ENCODE measurements at regions not wholly inside any gene's neighbourhood (a gene's known extent, or its start where the extent isn't known, plus 50 kb on each side); places are given as distances from the start of the nearest gene placed in this dataset.

DNA sequence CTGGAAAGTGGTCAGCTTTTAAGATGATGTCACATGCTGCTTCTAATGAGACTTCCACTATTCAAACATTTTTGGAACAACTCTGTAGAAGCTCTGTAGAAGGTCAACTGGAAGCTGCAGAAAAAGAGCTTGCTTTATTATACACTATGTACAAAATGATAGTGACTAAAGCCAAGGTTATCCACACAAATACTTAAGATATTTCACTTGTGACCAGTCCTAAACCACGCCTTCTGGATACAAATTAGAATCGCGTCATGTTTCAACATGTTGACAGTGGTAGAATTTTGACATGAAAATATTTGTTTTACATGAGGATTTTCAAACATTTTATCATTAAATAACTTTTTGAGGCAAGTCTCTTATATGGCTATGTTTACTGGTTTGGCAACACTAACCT, 499.6 kb upstream of the PHF14 start:
- TF ChIP-seq, protein P1, sequence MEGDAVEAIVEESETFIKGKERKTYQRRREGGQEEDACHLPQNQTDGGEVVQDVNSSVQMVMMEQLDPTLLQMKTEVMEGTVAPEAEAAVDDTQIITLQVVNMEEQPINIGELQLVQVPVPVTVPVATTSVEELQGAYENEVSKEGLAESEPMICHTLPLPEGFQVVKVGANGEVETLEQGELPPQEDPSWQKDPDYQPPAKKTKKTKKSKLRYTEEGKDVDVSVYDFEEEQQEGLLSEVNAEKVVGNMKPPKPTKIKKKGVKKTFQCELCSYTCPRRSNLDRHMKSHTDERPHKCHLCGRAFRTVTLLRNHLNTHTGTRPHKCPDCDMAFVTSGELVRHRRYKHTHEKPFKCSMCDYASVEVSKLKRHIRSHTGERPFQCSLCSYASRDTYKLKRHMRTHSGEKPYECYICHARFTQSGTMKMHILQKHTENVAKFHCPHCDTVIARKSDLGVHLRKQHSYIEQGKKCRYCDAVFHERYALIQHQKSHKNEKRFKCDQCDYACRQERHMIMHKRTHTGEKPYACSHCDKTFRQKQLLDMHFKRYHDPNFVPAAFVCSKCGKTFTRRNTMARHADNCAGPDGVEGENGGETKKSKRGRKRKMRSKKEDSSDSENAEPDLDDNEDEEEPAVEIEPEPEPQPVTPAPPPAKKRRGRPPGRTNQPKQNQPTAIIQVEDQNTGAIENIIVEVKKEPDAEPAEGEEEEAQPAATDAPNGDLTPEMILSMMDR (IDR thresholded peaks at IDR 0.05), result no peak
- TF ChIP-seq POLR2A (IDR thresholded peaks at IDR 0.05), result no peak
- no peak for TF ChIP-seq POLR2AphosphoS5 (IDR thresholded peaks at IDR 0.05)
- TF ChIP-seq EP300 (IDR thresholded peaks at IDR 0.05), result no peak
